ENCODE measurements at regions not wholly inside any gene's neighbourhood (a gene's known extent, or its start where the extent isn't known, plus 50 kb on each side); places are given as distances from the start of the nearest gene placed in this dataset.

GRCh38 chr2:100632037-100632436 lies 69.2 kb downstream of the PDCL3 start:
- WGBS = 82% methylated on average over 7 of the region's 7 CpGs
- Histone ChIP-seq H3K36me3 (ENCODE audit: control insufficient read depth in 4 of 4, insufficient read depth in 3 of 4, low read depth in 1 of 4, low read length in 3 of 4) (no peaks in the 10 kb centered on the region), H3K9me3 (ENCODE audit: control insufficient read depth in 4 of 4, low read length in 3 of 4) (no peaks in the 10 kb centered on the region), H3K4me3 (ENCODE audit: low read depth in 1 of 3, low read length in 3 of 3) (no peak overlapping the region), H3K27me3 (ENCODE audit: control insufficient read depth in 4 of 4, insufficient read depth in 4 of 4, low read length in 3 of 4) (peaks cover 0 to 2% (median 0%) of the 10 kb centered on the region in 4 donors), H3K4me1 (ENCODE audit: control insufficient read depth in 4 of 4, insufficient read depth in 4 of 4, low read length in 3 of 4) (no peaks in the 10 kb centered on the region), H3K9ac (ENCODE audit: low read depth in 1 of 2, low read length in 2 of 2) (no peak overlapping the region), H3K27ac (ENCODE audit: low read depth in 1 of 2, low read length in 2 of 2) (no peak overlapping the region)
- no peak for DNase-seq (ENCODE audit: low spot score)
- TF ChIP-seq YY1 (IDR thresholded peaks at IDR 0.05) (no peak), JUND (IDR thresholded peaks at IDR 0.05) (no peak), TAF1 (conservative IDR thresholded peaks at IDR 0.05) (no peak), MAX (IDR thresholded peaks at IDR 0.05) (no peak), HNF4G (IDR thresholded peaks at IDR 0.05) (no peak), GABPA (IDR thresholded peaks at IDR 0.05 in 1 of 2, conservative IDR thresholded peaks at IDR 0.05 in 1 of 2) (no peak), EGR1 (IDR thresholded peaks at IDR 0.05; ENCODE audit: low read depth in 2 of 2) (no peak), FOXA2 (IDR thresholded peaks at IDR 0.05) (no peak), REST (IDR thresholded peaks at IDR 0.05) (no peak)
- TF ChIP-seq, protein P1, sequence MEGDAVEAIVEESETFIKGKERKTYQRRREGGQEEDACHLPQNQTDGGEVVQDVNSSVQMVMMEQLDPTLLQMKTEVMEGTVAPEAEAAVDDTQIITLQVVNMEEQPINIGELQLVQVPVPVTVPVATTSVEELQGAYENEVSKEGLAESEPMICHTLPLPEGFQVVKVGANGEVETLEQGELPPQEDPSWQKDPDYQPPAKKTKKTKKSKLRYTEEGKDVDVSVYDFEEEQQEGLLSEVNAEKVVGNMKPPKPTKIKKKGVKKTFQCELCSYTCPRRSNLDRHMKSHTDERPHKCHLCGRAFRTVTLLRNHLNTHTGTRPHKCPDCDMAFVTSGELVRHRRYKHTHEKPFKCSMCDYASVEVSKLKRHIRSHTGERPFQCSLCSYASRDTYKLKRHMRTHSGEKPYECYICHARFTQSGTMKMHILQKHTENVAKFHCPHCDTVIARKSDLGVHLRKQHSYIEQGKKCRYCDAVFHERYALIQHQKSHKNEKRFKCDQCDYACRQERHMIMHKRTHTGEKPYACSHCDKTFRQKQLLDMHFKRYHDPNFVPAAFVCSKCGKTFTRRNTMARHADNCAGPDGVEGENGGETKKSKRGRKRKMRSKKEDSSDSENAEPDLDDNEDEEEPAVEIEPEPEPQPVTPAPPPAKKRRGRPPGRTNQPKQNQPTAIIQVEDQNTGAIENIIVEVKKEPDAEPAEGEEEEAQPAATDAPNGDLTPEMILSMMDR (IDR thresholded peaks at IDR 0.05; ENCODE audit: low read depth, low read length, missing input control) = no peak

- no peak for DNase-seq (ENCODE audit: low spot score)
- H3K4me1 ChIP-seq (ENCODE audit: control insufficient read depth in 4 of 4, insufficient read depth in 4 of 4, low read length in 3 of 4) = no peaks in the 10 kb centered on the region
- H3K27ac ChIP-seq (ENCODE audit: low read depth in 1 of 2, low read length in 2 of 2) = no peak overlapping the region
- TF ChIP-seq YY1 (IDR thresholded peaks at IDR 0.05) (no peak), RAD21 (IDR thresholded peaks at IDR 0.05) (no peak), FOXA1 (IDR thresholded peaks at IDR 0.05) (no peak), JUND (IDR thresholded peaks at IDR 0.05) (no peak), REST (IDR thresholded peaks at IDR 0.05) (no peak), SP1 (IDR thresholded peaks at IDR 0.05) (no peak), NR2F2 (IDR thresholded peaks at IDR 0.05) (no peak), ZBTB33 (IDR thresholded peaks at IDR 0.05) (no peak), MAX (IDR thresholded peaks at IDR 0.05) (no peak)
- TF ChIP-seq, protein P1 (IDR thresholded peaks at IDR 0.05; ENCODE audit: low read depth, low read length, missing input control) = no peak
- peaks cover 0 to 2% (median 0%) of the 10 kb centered on the region in 4 donors for H3K27me3 ChIP-seq (ENCODE audit: control insufficient read depth in 4 of 4, insufficient read depth in 4 of 4, low read length in 3 of 4)
- H3K4me3 ChIP-seq (ENCODE audit: low read depth in 1 of 3, low read length in 3 of 3) = no peak overlapping the region
- WGBS = 83% methylated on average over 4 of the region's 4 CpGs
- H3K9me3 ChIP-seq (ENCODE audit: control insufficient read depth in 4 of 4, low read length in 3 of 4) = no peaks in the 10 kb centered on the region
- no peaks in the 10 kb centered on the region for H3K36me3 ChIP-seq (ENCODE audit: control insufficient read depth in 4 of 4, insufficient read depth in 3 of 4, low read depth in 1 of 4, low read length in 3 of 4)
- no peak overlapping the region for H3K9ac ChIP-seq (ENCODE audit: low read depth in 1 of 2, low read length in 2 of 2)
Measured at GRCh38 chr2:100632759-100633158, 70.0 kb downstream of the PDCL3 start.
